ENCODE measurements at regions not wholly inside any gene's neighbourhood (a gene's known extent, or its start where the extent isn't known, plus 50 kb on each side); places are given as distances from the start of the nearest gene placed in this dataset.
"Not testable (repeated sequence)": the region's sequence is repeated elsewhere in the genome, so short reads cannot be mapped to it uniquely, and the experiment has no call there.

DNA sequence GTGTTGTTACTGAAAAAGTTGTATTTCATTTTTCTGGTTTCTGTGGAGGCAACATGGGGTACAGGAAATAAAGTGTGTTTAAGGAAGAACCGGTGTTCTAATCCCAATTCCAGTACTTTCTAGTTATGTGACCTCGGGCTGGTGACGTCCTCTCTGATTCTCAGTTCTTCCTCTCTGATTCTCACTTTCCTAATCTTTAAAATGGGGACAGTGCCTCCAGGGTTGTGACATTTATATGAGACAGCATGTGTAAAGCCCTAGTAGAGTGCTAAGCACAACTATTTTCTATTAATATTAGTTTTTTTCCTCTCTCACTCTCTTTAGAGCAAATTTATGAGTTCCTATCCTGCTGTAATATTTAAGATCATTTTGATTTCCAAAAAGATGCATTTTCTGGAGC is 50.9 kb upstream of the PTPDC1 start:
- no peak for DNase-seq

- no peak for DNase-seq
Observed at GRCh38 chr9:94031946-94032345, 52.3 kb upstream of the PTPDC1 start.

DNA sequence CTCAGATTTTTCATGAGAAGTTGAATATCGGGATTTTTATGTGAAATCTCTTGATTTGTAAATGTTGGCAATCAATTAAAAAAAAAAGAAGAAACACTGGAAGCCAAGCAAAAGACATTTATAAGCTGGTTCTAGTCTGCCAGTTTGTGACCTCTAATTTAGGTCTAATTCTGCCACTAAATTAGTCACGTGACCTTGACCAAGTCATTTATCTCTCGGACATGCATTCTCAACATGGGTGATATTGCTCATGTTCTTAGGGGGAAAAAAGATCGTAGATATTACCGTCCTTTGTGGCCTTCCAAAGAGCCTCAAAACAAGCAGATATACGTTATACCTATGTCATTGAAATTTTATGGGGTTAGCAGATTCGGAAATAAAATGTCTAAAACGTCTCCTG is 52.9 kb upstream of the PTPDC1 start:
- peak in 1 of 2 experiments; percentile 10 for DNase-seq

DNA sequence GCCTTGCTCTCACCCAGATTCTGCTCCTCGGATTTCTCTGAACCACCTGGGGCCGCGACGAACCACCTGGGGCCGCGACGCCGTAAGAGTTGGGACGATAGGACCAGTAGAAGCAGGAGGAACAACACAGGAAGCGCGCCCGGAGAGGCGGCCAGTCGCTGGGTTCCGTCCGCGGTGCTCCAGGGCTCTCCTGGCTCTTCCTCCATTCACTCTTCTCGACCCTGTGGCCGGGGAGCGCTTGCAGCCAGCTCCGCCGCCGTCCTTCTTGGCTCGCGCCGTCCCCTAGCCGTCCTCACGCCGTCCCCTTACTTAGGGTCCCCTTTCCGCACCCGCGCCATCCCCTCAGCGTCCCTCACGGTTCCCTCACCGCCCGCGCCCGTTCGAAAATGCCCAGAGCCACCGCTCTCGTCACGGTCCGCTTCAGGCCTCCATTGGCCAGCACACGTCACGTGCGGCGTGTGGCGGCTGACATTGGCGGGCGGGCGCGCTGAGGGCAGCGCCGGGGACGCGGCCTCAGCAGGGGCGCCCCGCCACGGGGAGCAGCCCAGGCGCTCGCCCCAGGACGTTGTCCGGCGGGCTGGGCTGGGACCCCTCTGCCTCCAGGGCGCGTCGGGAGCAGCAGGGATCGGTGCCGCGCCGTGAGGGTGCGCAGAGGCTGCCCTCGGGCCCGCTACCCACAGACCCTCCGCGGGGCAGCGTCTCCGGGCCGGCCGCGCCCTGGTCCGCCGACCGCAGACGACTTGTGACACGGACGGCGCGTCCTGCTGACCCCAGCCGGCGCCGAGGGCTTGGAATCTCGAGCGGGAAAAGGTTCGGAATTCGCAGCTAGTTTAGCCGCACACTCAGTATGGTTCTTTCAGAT is 53.7 kb upstream of the PTPDC1 start:
- peak; percentile 65 to 75 for DNase-seq

DNA sequence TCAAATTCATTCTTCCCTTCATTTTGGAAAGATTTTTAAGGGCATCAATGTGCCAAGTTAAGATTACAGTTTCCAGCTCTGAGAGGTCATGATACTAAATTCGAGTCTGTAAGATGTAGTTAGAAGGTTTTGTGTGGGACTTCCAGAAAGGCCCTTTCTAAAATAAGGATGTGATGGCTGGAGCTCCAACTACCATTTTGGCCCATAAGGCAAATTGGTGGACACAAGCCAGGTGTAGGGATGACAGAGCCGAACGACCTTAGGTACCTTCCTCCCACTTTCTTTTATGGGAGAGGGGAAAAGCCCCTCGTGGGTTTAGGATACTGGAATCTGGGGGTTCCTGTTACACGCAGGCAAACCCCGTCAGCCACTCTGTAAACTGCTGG is 54.3 kb upstream of the PTPDC1 start:
- DNase-seq, result no peak

GRCh38 chr9:94026816-94027215 is 57.4 kb upstream of the PTPDC1 start:
- DNase-seq, result no peak

DNA sequence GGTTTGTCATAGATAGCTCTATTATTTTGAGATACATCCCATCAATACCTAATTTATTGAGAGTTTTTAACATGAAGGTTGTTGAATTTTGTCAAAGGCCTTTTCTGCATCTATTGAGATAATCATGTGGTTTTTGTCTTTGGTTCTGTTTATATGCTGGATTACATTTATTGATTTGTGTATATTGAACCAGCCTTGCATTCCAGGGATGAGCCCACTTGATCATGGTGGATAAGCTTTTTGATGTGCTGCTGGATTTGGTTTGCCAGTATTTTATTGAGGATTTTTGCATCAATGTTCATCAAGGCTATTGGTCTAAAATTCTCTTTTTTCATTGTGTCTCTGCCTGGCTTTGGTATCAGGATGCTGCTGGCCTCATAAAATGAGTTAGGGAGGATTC is 61.8 kb upstream of the PTPDC1 start:
- not testable (repeated sequence) for DNase-seq

DNA sequence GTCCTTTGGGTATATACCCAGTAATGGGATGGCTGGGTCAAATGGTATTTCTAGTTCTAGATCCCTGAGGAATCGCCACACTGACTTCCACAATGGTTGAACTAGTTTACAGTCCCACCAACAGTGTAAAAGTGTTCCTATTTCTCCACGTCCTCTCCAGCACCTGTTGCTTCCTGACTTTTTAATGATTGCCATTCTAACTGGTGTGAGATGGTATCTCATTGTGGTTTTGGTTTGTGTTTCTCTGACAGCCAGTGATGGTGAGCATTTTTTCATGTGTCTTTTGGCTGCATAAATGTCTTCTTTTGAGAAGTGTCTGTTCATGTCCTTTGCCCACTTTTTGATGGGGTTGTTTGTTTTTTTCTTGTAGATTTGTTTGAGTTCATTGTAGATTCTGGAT is 63.4 kb upstream of the PTPDC1 start:
- DNase-seq, result not testable (repeated sequence)

GRCh38 chr9:94018628-94019027 is 63.5 kb upstream of the BARX1 start:
- no peak for DNase-seq

DNA sequence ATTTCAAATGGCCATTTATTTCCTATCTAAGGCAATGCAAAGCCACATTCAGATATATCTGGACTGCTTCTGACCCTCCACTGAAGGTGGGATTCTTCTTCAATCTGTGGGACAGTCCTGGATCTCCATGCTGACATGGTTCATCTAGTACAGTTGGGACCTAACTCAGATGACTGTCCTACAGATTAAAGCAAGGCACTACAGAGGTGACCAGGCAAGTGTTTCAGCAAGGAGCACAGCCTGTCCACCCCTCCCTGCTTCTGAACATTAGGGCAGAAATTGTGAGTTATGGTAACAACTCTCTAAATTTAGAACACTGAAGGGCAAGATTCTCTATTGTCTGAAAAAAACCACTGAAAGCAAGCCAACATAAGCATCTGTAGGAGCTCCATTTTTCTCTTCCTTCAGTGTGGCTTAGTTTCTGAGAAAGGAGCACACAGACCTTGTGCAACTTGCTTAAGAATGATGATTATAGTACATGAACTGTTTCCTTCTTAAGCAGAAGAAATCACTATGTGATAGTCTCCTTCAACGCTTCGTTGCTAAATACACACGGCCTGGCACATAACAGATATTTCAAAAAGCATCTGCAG is 62.9 kb upstream of the BARX1 start:
- no peak for DNase-seq

DNA sequence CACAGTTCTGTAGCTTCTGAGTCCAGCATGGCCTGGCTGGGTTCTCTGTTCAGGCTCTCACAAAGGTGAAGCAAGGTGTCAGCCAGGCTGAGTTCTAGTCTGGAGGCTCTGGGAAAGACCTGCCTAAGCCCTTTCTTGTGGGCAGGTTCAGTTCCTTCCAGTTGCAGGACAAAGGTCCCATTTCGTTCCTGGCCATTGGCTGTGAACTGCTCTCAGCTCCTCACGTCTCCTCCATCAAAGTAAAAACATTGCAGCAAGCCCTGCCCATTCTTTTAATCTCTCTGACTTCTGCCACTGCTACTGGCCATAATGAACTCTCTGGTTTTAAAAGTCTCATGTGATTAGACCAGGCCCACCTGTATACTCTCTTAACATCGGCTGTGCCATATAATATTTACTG is 61.6 kb upstream of the BARX1 start:
- no peak for DNase-seq

DNA sequence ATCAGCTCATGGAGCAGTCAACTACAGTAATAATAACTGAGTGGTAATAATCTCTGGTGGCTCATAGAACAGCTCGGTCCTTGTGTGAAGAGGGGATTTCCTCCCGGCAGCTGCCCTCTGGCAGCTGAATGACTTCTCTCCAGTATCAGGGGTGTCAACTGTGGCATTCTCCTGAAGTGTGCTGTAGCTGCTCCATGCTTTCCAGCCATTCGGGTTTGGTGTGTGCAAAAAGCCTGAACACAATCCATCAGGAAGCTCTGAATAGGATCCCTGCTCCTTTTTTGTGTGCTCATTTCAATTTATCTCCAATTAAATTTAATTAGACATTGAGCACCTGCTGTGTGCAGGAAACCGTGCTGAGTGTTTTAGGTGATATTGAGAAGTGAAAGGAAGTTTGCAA is 59.8 kb upstream of the BARX1 start:
- DNase-seq, result no peak

- DNase-seq, result peak; percentile 13 to 54
Observed at GRCh38 chr9:94014066-94014654, 59.0 kb upstream of the BARX1 start.

- no peak for DNase-seq
Observed at GRCh38 chr9:94010980-94011533, 55.9 kb upstream of the BARX1 start.

DNA sequence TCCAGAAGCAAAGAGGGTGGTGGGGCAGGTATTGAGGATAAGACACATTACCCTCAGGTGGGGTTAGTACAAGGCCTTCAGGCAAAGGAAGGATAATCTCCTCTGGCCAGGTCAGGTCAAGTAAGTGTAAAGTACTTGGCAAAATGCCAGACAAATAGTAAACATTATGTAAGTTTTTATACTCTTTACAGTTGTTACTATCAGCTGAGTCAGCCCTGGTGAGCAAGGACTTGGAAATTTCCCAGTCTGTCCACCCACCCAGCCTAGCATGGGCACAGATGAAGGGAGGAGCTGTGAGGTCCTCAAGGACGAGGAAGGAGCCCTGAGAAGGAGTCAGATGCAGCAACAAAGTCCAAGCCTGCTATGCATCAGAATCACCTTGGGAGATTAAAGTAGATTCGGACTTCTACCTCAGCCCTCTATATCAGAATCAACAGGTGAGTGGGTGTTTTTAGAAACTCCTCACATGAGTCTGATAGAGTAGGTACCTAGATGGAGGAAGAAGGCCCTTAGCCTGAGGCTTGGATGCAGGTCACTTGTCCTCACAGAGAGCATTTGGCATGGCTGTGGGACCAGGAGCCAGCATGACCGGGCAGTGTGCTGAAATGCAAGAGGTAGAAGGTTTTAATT is 50.2 kb upstream of the BARX1 start:
- DNase-seq, result no peak

Data from AML-193 (cell line).